GM11168 (cell line): ENCODE measurements at regions not wholly inside any gene's neighbourhood (a gene's known extent, or its start where the extent isn't known, plus 50 kb on each side); places are given as distances from the start of the nearest gene placed in this dataset.

Source experiments
- in situ Hi-C: fragments of 300-500 bp; cut with MboI; formaldehyde crosslinking; loops from one replicate; pipeline ENCODE4 v1.12.0; 2022; ENCODE audit warnings: low sequenced_read_pairs; ENCODE audit not compliant: unreplicated experiment

GRCh38 chr18:51953521-51953920 lies 386.5 kb upstream of the DCC start:
- in situ Hi-C loops = no loop called here

- in situ Hi-C loops = no loop called here
Measured at GRCh38 chr18:51955136-51955535, 384.9 kb upstream of the DCC start.

- in situ Hi-C loops = no loop called here
Measured at GRCh38 chr18:51957001-51957400, 383.0 kb upstream of the DCC start.

DNA sequence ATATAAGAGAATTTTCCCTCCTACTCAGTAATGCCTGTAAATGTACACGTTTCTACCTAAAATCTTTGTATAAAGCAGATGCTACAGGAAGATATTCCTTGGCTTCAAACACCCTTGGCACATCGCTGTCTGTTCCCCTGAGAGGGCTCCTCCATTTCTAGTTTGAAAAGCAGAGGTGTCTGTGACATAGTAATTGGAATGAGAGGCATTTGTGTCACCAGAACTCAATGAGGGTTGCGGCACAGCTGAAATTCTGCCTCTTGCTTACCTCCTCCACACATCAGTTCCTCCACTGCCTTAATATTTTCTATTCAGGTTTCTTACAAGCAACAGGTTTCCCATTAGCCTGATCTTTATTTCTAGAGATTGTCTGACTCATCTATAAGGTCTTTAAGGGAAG lies 359.9 kb upstream of the DCC start:
- in situ Hi-C loops = no loop called here

GRCh38 chr18:51988277-51988676 lies 351.7 kb upstream of the DCC start:
- in situ Hi-C loops = no loop called here

- in situ Hi-C loops = no loop called here
Measured at GRCh38 chr18:51997129-51997528, 342.9 kb upstream of the DCC start.

- in situ Hi-C loops = no loop called here
Measured at GRCh38 chr18:51998066-51998465, 341.9 kb upstream of the DCC start.

- in situ Hi-C loops = no loop called here
Measured at GRCh38 chr18:51998711-51999110, 341.3 kb upstream of the DCC start.

DNA sequence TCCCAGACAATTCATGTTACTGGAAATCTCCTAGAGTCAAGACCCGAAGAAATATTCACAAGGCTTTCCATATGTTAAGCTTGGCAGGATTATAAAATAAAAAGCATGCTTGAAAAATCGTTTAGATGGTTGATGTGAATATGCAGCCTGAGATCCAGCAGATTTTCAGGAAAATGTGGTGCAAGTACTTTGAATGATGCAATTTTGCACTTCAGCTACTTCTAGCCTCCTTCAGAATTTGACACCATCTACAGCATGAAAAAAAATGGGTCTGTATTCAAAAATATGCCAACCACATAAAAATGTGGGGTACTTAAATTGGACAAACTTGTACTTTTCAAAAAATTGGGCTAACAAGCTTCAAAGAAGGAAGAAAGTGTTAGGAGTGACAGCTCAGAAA lies 340.6 kb upstream of the DCC start:
- in situ Hi-C loops = no loop called here

- in situ Hi-C loops = no loop called here
Measured at GRCh38 chr18:52000435-52000834, 339.6 kb upstream of the DCC start.

GRCh38 chr18:52001106-52001505 lies 338.9 kb upstream of the DCC start:
- in situ Hi-C loops = no loop called here

GRCh38 chr18:52002600-52002999 lies 337.4 kb upstream of the DCC start:
- in situ Hi-C loops = no loop called here

GRCh38 chr18:52007105-52007504 lies 332.9 kb upstream of the DCC start:
- in situ Hi-C loops = no loop called here

GRCh38 chr18:52008330-52008729 lies 331.7 kb upstream of the DCC start:
- in situ Hi-C loops = no loop called here

- in situ Hi-C loops = no loop called here
Measured at GRCh38 chr18:52008736-52009135, 331.3 kb upstream of the DCC start.

- in situ Hi-C loops = no loop called here
Measured at GRCh38 chr18:52009958-52010357, 330.0 kb upstream of the DCC start.

- in situ Hi-C loops = no loop called here
Measured at GRCh38 chr18:52045946-52046675, 293.9 kb upstream of the DCC start.

DNA sequence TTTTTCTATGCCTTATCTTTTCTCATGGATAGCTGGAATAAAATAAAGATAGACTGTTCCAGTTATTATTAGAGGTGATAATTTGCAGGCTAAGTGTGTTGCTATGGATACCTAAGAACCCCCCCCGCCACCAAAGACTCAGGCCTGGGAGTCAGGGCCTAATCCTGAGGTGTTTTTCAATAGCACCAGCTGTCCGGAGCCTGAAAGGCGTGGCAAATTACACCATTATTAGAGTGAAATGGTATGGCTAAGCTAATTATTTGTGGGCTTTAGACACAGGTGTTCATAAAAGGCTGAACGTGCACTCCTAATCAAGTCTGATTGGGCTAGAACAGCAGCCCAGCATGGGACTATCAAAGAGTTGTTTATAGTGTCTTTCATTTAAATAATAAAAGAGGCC lies 293.2 kb upstream of the DCC start:
- in situ Hi-C loops = no loop called here

- in situ Hi-C loops = no loop called here
Measured at GRCh38 chr18:52054324-52054723, 285.7 kb upstream of the DCC start.

DNA sequence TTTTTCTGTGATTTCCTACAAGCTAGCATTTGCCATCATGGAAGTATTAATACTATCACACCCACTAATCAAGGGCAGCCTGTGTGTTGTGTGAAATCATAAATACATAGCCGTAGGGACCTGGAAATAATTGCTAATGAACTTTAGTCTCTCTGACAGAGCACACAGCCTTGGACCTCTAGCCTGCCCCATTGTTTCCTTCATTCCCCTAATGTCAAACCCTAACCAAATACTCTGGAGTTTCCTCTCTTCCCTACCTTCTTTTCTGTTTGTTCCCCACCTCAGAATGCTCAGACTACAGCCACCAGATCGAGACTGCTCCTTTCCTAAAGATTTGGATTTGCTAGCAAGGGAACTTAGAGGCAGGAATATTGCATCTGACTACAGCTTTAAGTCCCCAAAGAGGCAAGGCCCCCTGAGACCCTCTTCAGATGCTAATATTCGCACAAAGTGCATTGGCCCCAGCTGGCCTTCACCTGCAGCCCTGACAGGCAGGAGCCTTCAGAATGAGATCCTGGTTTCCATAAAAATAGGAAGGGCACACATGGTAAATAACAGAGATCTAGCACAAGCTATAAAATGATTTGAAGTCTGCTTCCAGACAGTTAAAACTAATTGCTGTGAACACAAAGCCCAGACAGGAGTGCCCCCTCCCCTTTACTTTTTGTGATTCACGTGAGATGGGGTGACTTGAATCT lies 279.2 kb upstream of the DCC start:
- in situ Hi-C loops = no loop called here

DNA sequence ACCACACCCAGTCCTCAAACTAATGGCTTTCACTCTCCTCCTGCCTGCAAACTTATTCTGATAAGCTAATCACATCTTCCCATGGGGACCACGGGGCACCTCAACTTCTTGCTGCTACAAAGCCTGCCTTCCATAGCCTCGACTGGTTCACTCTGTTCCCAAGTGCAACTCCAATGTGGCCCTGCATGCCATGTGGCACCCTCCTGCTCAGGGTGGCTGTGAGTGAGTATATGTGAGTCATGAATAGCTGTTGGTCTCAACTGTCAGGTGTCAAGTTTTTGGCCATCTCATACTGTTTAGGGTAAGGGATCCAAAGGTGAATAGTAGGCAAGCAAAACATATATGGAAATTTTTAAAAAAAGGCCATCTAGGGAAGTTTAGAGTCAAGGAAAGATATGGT lies 276.1 kb upstream of the DCC start:
- in situ Hi-C loops = no loop called here

- in situ Hi-C loops = no loop called here
Measured at GRCh38 chr18:52069201-52069600, 270.8 kb upstream of the DCC start.
